NT2/D1 (cell line): ENCODE measurements at regions not wholly inside any gene's neighbourhood (a gene's known extent, or its start where the extent isn't known, plus 50 kb on each side); places are given as distances from the start of the nearest gene placed in this dataset.

ENCODE experiments used
- DNase-seq: peaks from one replicate; pipeline ENCODE4 v3.0.0-alpha.2; 2011; ENCODE audit warnings: low read depth, low spot score
- H3K27me3 ChIP-seq: 2 replicates; pipeline ENCODE4 v1.6.0; 2011; ENCODE audit warnings: mild to moderate bottlenecking; ENCODE audit not compliant: insufficient read length, insufficient read depth
- H3K36me3 ChIP-seq: 2 replicates; pipeline ENCODE4 v1.6.1; 2011; ENCODE audit warnings: mild to moderate bottlenecking, low read length, mixed read lengths; ENCODE audit not compliant: insufficient read depth, insufficient read length
- H3K4me1 ChIP-seq: 2 replicates; pipeline ENCODE4 v1.5.1; 2011; ENCODE audit not compliant: insufficient read depth, insufficient read length
- H3K4me3 ChIP-seq: 2 replicates; pipeline ENCODE4 v1.5.1; 2011; ENCODE audit warnings: low read depth; ENCODE audit not compliant: insufficient read length
- H3K9ac ChIP-seq: 2 replicates; pipeline ENCODE4 v1.6.0; 2011; ENCODE audit warnings: low read depth; ENCODE audit not compliant: insufficient read length
- H3K9me3 ChIP-seq: 2 replicates; pipeline ENCODE4 v1.5.1; 2011; ENCODE audit warnings: mild to moderate bottlenecking, low read length; ENCODE audit not compliant: insufficient read depth
- SUZ12 ChIP-seq: IDR thresholded peaks from 2 replicates; pipeline ENCODE4 v1.6.1; 2011; ENCODE audit not compliant: insufficient read length, insufficient read depth; ENCODE audit errors: extremely low read depth
- YY1 ChIP-seq: IDR thresholded peaks from 2 replicates; pipeline ENCODE4 v1.6.1; 2011; ENCODE audit not compliant: insufficient read length, insufficient read depth
- ZNF274 ChIP-seq: IDR thresholded peaks from 2 replicates; pipeline ENCODE4 v1.6.1; 2011; ENCODE audit warnings: mild to moderate bottlenecking, low read depth, low read length

DNA sequence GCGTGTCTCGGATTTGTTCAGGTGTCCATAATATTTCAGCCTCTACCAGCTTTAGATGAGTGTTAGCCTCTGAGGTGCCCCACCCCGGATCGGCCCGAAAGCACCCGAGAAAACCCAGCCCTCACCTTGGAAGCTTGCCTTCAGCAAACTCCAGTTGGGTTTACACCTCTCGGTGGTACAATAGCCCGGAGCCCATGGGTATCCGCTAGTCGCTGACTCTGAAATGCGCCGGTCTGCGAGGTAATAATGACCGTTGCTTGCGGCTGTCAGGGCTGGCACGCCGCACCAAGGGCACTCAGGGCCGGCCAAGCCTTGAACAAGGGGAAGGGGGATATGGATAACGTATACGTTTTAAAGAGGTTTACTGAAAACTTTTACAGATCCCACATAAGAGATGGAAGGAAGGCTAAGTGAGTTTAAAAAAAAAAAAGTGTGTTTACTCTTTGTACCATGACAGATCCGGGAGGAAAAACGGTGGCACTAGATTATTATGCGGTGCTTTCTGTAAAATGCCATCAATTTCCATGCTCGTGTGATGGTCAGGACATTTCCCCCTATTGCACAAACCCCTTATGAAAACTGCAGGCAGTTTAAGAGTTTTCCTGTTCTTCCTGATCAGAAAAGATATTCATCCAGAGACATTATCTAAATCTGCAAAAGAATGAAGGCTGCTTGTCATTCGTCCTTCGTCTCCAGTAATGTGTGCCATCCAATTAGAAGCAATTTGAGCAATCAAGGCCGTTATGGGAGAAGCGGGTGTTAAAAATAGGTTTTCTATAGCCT, 124.2 kb downstream of the TMEM161B start:
- Histone ChIP-seq H3K9ac (no peak overlapping the region), H3K4me3 (no peak overlapping the region), H3K9me3 (no peaks in the 10 kb centered on the region), H3K36me3 (no peaks in the 10 kb centered on the region), H3K27me3 (peaks cover 79% of the 10 kb centered on the region), H3K4me1 (no peaks in the 10 kb centered on the region)
- no peak for TF ChIP-seq SUZ12
- TF ChIP-seq ZNF274, result no peak
- no peak for TF ChIP-seq YY1
- no peak for DNase-seq

DNA sequence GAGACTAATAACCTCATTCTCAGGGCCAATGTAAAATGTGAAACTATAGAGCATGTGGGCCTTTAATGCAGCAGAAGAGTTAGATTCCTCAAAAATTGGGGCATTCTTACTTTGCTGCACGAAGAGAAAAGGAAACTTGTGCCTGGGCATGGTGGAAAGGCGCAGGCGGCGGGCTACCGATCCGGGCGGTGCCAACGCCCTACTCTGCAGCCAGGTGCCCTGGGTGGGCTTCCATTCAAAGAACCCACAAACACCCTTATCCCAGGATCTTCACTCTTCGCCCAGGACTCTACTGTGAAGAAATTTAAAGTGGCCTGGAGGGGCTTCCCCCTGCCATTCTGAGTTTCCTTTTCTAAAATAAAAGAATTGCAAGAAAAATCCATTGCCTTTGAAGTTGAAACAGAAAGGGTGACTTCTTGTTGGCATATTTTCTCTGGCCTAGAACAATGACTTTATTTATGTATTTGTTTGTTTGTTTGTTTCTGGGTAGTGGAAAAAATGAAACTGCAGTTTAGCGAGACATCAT, 124.9 kb downstream of the TMEM161B start:
- Histone ChIP-seq H3K4me1 (no peaks in the 10 kb centered on the region), H3K9me3 (no peaks in the 10 kb centered on the region), H3K9ac (no peak overlapping the region), H3K27me3 (peaks cover 85% of the 10 kb centered on the region), H3K4me3 (no peak overlapping the region), H3K36me3 (no peaks in the 10 kb centered on the region)
- no peak for TF ChIP-seq YY1
- no peak for DNase-seq

DNA sequence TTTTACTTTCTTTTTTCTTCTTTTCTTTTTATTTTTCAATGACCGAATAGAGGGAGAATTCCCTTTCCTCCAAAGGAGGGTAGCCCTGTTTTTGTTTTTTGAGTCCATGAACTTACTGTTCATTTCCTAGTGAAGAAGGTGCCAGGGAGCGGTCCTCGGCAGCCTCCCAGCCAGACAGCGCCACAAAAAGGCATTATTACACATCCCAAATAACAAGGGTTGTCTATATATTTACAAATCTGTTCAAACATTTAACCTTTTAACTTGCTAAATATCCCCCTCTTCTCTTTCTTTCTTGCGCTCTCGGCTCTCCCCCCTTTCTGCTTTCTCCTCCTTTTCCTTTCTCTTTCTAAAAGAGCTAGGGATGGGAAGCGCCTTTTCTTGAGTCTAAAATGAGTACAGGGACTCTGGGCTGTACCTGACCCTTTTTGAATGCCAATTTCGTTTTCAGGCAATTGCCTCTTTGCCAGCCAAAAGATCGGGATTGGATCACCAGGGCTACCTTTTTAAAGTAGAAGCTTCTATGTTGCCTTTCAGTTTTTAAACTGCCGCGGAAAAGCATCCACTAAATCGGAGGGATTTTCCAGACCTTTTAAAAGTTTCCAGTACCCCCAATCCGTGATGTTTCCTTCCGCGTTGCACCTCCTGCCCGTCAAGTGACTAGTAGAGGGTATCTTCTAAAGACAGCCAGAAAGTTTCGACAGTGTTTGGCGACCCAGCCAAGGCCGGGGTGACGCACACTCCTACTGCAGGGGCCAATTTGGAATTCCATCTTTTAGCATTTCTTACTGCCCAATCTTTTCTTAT, 125.6 kb downstream of the TMEM161B start:
- H3K36me3 ChIP-seq, result no peaks in the 10 kb centered on the region
- TF ChIP-seq YY1 (no peak), ZNF274 (no peak), SUZ12 (no peak)
- H3K9me3 ChIP-seq, result no peaks in the 10 kb centered on the region
- H3K9ac ChIP-seq, result no peak overlapping the region
- H3K4me3 ChIP-seq, result no peak overlapping the region
- H3K4me1 ChIP-seq, result no peaks in the 10 kb centered on the region
- H3K27me3 ChIP-seq, result peaks cover 86% of the 10 kb centered on the region
- no peak for DNase-seq

DNA sequence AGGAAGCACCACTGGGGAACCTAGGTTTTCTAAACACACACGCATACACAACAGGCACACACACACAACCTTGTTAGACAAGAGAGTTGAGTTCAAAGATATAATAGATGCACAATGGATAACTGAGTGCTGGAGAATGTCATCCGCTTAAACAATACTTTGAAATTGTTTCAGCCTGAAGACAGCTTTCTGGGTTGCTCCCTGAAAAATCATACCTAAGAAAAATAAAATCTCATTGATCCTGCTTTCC, 126.1 kb downstream of the TMEM161B start:
- no peaks in the 10 kb centered on the region for H3K9me3 ChIP-seq
- H3K4me3 ChIP-seq, result no peak overlapping the region
- DNase-seq, result no peak
- no peak for TF ChIP-seq YY1
- TF ChIP-seq SUZ12, result no peak
- TF ChIP-seq ZNF274, result no peak
- no peak overlapping the region for H3K9ac ChIP-seq
- H3K36me3 ChIP-seq, result no peaks in the 10 kb centered on the region
- no peaks in the 10 kb centered on the region for H3K4me1 ChIP-seq
- peaks cover 83% of the 10 kb centered on the region for H3K27me3 ChIP-seq

DNA sequence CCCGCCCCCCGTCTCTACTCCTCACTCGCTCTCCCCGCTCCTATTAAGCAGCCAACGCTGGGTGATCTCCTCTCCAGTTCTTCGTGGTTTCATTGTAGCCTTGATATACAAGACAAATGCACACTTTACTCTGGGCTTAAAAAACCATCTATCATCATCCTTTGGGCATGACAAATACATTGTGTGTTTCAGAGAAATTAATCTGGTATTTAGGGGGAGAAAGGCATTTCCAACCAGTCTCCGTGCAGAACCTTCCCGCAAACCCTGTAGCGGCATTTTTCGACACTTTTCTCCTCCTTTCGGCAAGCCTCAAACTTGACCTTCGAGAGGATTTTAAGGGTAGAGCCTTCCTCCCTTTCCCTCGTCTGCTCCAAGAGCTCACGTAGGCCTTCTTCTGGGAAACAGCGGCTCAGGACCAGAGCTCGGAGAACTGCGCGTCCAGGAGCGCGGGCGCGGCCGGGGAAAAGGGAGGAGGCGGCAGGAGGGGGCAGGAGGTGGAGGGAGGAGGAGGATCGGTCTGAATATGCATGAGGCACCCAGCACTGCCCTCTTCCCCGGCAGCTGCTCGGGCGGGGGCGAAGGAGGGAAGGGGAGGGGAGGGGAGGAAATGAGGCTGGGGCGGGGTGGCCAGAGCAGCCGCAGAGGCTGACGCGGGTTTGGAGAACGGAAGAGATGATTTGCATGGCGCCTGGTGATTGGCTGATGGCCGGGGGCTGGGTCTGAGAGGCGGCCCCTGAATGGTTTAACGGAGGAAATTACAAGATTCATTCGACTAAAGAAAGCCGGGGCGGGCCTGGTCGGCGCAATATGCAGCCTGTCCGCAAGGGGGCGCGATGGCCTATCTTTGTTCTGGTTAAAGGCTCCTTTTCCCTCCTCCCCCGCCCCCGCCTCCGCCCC, 127.5 kb downstream of the TMEM161B start:
- peak; percentile 89 for DNase-seq
- no peaks in the 10 kb centered on the region for H3K36me3 ChIP-seq
- no peaks in the 10 kb centered on the region for H3K9me3 ChIP-seq
- peak overlapping the region; percentile 41 for H3K4me3 ChIP-seq
- peaks cover 68% of the 10 kb centered on the region for H3K27me3 ChIP-seq
- no peaks in the 10 kb centered on the region for H3K4me1 ChIP-seq
- H3K9ac ChIP-seq, result peak overlapping the region; percentile 9
- TF ChIP-seq ZNF274, result no peak
- no peak for TF ChIP-seq SUZ12
- no peak for TF ChIP-seq YY1

DNA sequence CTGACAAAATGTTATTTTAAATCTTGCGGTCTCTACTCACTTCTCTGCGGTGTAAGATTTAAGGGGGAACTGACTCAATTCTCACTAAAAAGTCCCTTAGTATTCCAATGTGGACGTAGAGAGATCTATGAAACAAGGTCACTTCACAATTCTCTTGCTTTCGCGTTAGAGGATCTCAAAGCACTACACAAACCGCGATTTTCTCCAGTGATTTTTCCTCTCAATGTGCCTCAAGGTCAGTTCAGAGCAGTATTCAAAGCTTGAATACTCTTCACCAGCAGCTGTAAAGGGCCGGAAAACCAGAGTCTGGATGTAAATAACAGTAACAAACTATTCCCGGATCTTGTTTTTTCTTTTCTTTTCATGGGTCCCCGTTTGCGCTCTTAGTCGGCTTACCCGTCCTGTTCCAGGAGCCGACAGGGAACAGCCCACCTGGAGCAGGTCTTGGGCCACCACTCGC, 128.2 kb downstream of the TMEM161B start:
- Histone ChIP-seq H3K9ac (no peak overlapping the region), H3K4me3 (peak overlapping the region; percentile 41), H3K36me3 (no peaks in the 10 kb centered on the region), H3K27me3 (peaks cover 62% of the 10 kb centered on the region), H3K4me1 (no peaks in the 10 kb centered on the region), H3K9me3 (no peaks in the 10 kb centered on the region)
- no peak for TF ChIP-seq SUZ12
- no peak for TF ChIP-seq YY1
- no peak for TF ChIP-seq ZNF274
- DNase-seq, result no peak
